GM21528 (cell line): ENCODE measurements at regions not wholly inside any gene's neighbourhood (a gene's known extent, or its start where the extent isn't known, plus 50 kb on each side); places are given as distances from the start of the nearest gene placed in this dataset.

Experiments
- ATAC-seq: cut with Tn5 transposase; IDR thresholded peaks from one replicate; pipeline ENCODE4 v1.9.1; 2021; ENCODE audit warnings: mild to moderate bottlenecking, moderate library complexity; ENCODE audit not compliant: unreplicated experiment, low FRiP score

- ATAC-seq = no peak
These were observed 101.8 kb upstream of the FERD3L start for GRCh38 chr7:19247017-19247416.

- no peak for ATAC-seq
These were observed 97.0 kb upstream of the FERD3L start for GRCh38 chr7:19242246-19242645.

- no peak for ATAC-seq
These were observed 94.7 kb upstream of the FERD3L start for GRCh38 chr7:19239951-19240350.

- no peak for ATAC-seq
These were observed 90.5 kb upstream of the FERD3L start for GRCh38 chr7:19235680-19236079.

- ATAC-seq = no peak
These were observed 79.7 kb upstream of the FERD3L start for GRCh38 chr7:19224951-19225350.

GRCh38 chr7:19215412-19215811, 70.2 kb upstream of the FERD3L start:
- ATAC-seq = no peak

- ATAC-seq = no peak
These were observed 68.5 kb upstream of the FERD3L start for GRCh38 chr7:19213746-19214145.

- ATAC-seq = no peak
These were observed 65.7 kb upstream of the FERD3L start for GRCh38 chr7:19210893-19211413.

- no peak for ATAC-seq
These were observed 64.0 kb upstream of the FERD3L start for GRCh38 chr7:19209166-19209696.

- ATAC-seq = no peak
These were observed 61.5 kb upstream of the FERD3L start for GRCh38 chr7:19206721-19207120.

GRCh38 chr7:19203686-19204085, 58.5 kb upstream of the FERD3L start:
- no peak for ATAC-seq

- ATAC-seq = no peak
These were observed 57.4 kb upstream of the FERD3L start for GRCh38 chr7:19202599-19202998.
